Stimulated activated CD4-positive, alpha-beta T cell treated with anti-CD3 and anti-CD28 coated beads, Interleukin-2, amount 100 ng/mL, for 24 hours (primary cell): ENCODE measurements at regions not wholly inside any gene's neighbourhood (a gene's known extent, or its start where the extent isn't known, plus 50 kb on each side); places are given as distances from the start of the nearest gene placed in this dataset.
"Not testable (repeated sequence)": the region's sequence is repeated elsewhere in the genome, so short reads cannot be mapped to it uniquely, and the experiment has no call there.

Source experiments
- DNase-seq, 2 donors: peaks; one replicate each; pipeline ENCODE4 v3.0.0-alpha.2; 2020

GRCh38 chr4:127256500-127256899 lies 376.3 kb upstream of the INTU start:
- no peak for DNase-seq

- no peak for DNase-seq
Observed at GRCh38 chr4:127261476-127261875, 371.3 kb upstream of the INTU start.

GRCh38 chr4:127268367-127268766 lies 364.4 kb upstream of the INTU start:
- DNase-seq, result no peak

GRCh38 chr4:127277023-127277422 lies 355.7 kb upstream of the INTU start:
- not testable (repeated sequence) for DNase-seq

GRCh38 chr4:127284236-127284635 lies 348.5 kb upstream of the INTU start:
- no peak for DNase-seq

- DNase-seq, result no peak
Observed at GRCh38 chr4:127291316-127291715, 341.4 kb upstream of the INTU start.

- no peak for DNase-seq
Observed at GRCh38 chr4:127293496-127293895, 339.3 kb upstream of the INTU start.

- no peak for DNase-seq
Observed at GRCh38 chr4:127304356-127304755, 328.4 kb upstream of the INTU start.

- no peak for DNase-seq
Observed at GRCh38 chr4:127307996-127308395, 324.8 kb upstream of the INTU start.

- no peak for DNase-seq
Observed at GRCh38 chr4:127309369-127310102, 323.2 kb upstream of the INTU start.

GRCh38 chr4:127311371-127311770 lies 321.4 kb upstream of the INTU start:
- DNase-seq, result no peak

GRCh38 chr4:127311924-127312323 lies 320.8 kb upstream of the INTU start:
- DNase-seq, result no peak

GRCh38 chr4:127313767-127314166 lies 319.0 kb upstream of the INTU start:
- DNase-seq, result no peak

- DNase-seq, result no peak
Observed at GRCh38 chr4:127327491-127327890, 305.3 kb upstream of the INTU start.

- DNase-seq, result no peak
Observed at GRCh38 chr4:127335073-127335620, 297.6 kb upstream of the INTU start.

- DNase-seq, result no peak
Observed at GRCh38 chr4:127335732-127336131, 297.0 kb upstream of the INTU start.

GRCh38 chr4:127343123-127343522 lies 289.6 kb upstream of the INTU start:
- DNase-seq, result not testable (repeated sequence)

GRCh38 chr4:127344071-127344470 lies 288.7 kb upstream of the INTU start:
- no peak for DNase-seq

- DNase-seq, result no peak
Observed at GRCh38 chr4:127347936-127348335, 284.8 kb upstream of the INTU start.

- no peak for DNase-seq
Observed at GRCh38 chr4:127352220-127353113, 280.3 kb upstream of the INTU start.

- DNase-seq, result no peak
Observed at GRCh38 chr4:127355743-127356142, 277.0 kb upstream of the INTU start.

- DNase-seq, result no peak
Observed at GRCh38 chr4:127357765-127358164, 275.0 kb upstream of the INTU start.

- DNase-seq, result no peak
Observed at GRCh38 chr4:127362686-127363085, 270.1 kb upstream of the INTU start.

GRCh38 chr4:127364397-127364796 lies 268.4 kb upstream of the INTU start:
- no peak for DNase-seq
